Lung (tissue), 11 donors: ENCODE measurements at regions not wholly inside any gene's neighbourhood (a gene's known extent, or its start where the extent isn't known, plus 50 kb on each side); places are given as distances from the start of the nearest gene placed in this dataset.
A peak's percentile ranks its signal among the peaks of the same experiment; 100 is the strongest.

ENCODE experiments used
- ATAC-seq: fragments of 200-7000 bp; cut with Tn5 transposase; one replicate; pipeline ENCODE4 v1.9.1; 2020; ENCODE audit warnings: moderate number of reproducible peaks; ENCODE audit not compliant: insufficient read depth, low FRiP score
- DNase-seq, 3 donors: peaks; one replicate each; pipeline ENCODE4 v3.0.0-alpha.2; 2013 to 2017
- H3K27ac ChIP-seq, 2 donors: one replicate each; pipeline ENCODE4 v1.5.1; 2013; ENCODE audit warnings: mild to moderate bottlenecking in 2 of 2, moderate library complexity in 2 of 2, control low read depth in 1 of 2, inconsistent platforms in 1 of 2, low read depth in 1 of 2, low read length in 1 of 2
- H3K27me3 ChIP-seq, 3 donors: one replicate each; pipeline ENCODE4 v1.5.1; 2013; ENCODE audit warnings: low read length in 2 of 3; ENCODE audit not compliant: control insufficient read depth in 3 of 3, insufficient read depth in 3 of 3
- H3K36me3 ChIP-seq, 4 donors: one replicate each; pipeline ENCODE4 v1.5.1; 2013; ENCODE audit warnings: low read length in 4 of 4, mild to moderate bottlenecking in 1 of 4, moderate library complexity in 1 of 4; ENCODE audit not compliant: control insufficient read depth in 4 of 4, insufficient read depth in 4 of 4
- H3K4me1 ChIP-seq, 5 donors: one replicate each; pipeline ENCODE4 v1.5.1; 2013; ENCODE audit warnings: low read length in 5 of 5, mild to moderate bottlenecking in 2 of 5, moderate library complexity in 1 of 5; ENCODE audit not compliant: control insufficient read depth in 5 of 5, insufficient read depth in 5 of 5
- H3K4me3 ChIP-seq: one replicate; pipeline ENCODE4 v1.5.1; 2013; ENCODE audit warnings: mild to moderate bottlenecking, control low read depth, moderate library complexity
- H3K9ac ChIP-seq, 2 donors: one replicate each; pipeline ENCODE4 v1.5.1; 2013; ENCODE audit warnings: low read length in 2 of 2, control low read depth in 1 of 2; ENCODE audit not compliant: insufficient read depth in 1 of 2
- H3K9me3 ChIP-seq, 4 donors: one replicate each; pipeline ENCODE4 v1.5.1; 2013; ENCODE audit warnings: low read length in 3 of 4, mild to moderate bottlenecking in 1 of 4, moderate library complexity in 1 of 4; ENCODE audit not compliant: control insufficient read depth in 4 of 4, insufficient read depth in 3 of 4
- WGBS, 2 donors: extraction: QIAGEN DNeasy Blood & Tissue Kit; methylation state at CpG; one replicate each; pipeline ENCODE4 v1.1.7; 2013; 5-methylcytosine and 5-hydroxymethylcytosine counted together
- TF ChIP-seq, protein P1 (sequence below): IDR thresholded peaks from 2 replicates; pipeline ENCODE4 v1.5.1; 2012; ENCODE audit warnings: mild to moderate bottlenecking; ENCODE audit errors: control extremely low read depth, extremely low read depth
- donor health status: control.
- donor health status: control.
- donor health status: Bipolar disorder and iron deficiency.
- donor health status: healthy.
- donor health status: DM: yes; HTN: yes; CAD: no.

DNA sequence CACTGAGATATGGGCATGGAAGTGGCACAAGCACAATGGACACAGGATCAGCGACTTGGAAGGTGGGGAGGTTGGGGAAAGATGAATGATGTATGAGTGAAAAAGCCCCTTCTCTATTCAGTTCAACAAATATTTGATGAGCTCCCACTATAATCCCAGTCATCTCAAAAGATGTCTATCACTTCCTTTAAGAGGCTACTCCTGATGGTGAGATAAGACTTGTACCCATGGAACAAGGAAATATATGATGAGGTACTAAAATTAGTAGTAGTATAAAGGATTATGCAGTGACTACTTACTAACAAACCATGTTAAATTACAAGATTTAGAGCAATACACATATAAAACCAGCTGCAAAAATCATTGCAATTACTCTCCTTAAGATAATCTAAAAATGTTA lies 107.8 kb upstream of the COL5A2 start:
- TF ChIP-seq, protein P1, sequence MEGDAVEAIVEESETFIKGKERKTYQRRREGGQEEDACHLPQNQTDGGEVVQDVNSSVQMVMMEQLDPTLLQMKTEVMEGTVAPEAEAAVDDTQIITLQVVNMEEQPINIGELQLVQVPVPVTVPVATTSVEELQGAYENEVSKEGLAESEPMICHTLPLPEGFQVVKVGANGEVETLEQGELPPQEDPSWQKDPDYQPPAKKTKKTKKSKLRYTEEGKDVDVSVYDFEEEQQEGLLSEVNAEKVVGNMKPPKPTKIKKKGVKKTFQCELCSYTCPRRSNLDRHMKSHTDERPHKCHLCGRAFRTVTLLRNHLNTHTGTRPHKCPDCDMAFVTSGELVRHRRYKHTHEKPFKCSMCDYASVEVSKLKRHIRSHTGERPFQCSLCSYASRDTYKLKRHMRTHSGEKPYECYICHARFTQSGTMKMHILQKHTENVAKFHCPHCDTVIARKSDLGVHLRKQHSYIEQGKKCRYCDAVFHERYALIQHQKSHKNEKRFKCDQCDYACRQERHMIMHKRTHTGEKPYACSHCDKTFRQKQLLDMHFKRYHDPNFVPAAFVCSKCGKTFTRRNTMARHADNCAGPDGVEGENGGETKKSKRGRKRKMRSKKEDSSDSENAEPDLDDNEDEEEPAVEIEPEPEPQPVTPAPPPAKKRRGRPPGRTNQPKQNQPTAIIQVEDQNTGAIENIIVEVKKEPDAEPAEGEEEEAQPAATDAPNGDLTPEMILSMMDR, result no peak
- no peak overlapping the region for H3K4me3 ChIP-seq
- H3K27ac ChIP-seq, result no peak overlapping the region
- no peak for DNase-seq
- H3K9me3 ChIP-seq, result no peaks in the 10 kb centered on the region
- H3K4me1 ChIP-seq, result peaks cover 0 to 6% (median 0%) of the 10 kb centered on the region in 5 donors
- ATAC-seq, result no peak
- H3K27me3 ChIP-seq, result no peaks in the 10 kb centered on the region
- no peaks in the 10 kb centered on the region for H3K36me3 ChIP-seq
- 56 to 88% methylated on average over 1 of the region's 1 CpG for WGBS, 2 donors
- no peak overlapping the region for H3K9ac ChIP-seq

DNA sequence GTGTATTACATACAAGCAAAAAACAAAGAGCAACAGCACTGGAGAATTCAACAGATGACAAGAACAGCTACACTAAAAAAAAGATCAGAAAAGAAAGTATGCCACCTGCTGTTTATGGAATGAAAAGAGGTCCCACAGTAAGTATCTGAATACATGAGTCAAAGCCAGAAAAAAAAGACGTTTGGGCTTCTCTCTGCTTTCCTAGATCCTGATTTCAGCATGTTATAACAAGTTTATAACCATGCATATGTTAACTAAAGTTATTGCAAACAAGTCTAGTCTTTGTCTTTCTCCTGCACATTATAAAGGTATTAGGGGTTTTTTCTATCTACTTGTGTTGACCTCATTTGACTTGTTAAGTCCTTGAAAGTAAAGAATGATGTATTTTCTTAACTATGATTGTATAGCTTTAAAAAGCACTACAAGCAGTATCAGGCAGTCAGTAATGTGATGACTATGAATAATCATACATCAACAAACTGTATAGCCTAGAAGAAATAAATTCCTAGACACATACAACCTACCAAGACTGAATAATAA lies 108.5 kb upstream of the COL5A2 start:
- TF ChIP-seq, protein P1, result peak; percentile 11
- Histone ChIP-seq H3K27me3 (no peaks in the 10 kb centered on the region), H3K27ac (no peak overlapping the region), H3K9ac (no peak overlapping the region), H3K4me3 (no peak overlapping the region), H3K4me1 (peaks cover 0 to 6% (median 0%) of the 10 kb centered on the region in 5 donors), H3K36me3 (no peaks in the 10 kb centered on the region), H3K9me3 (no peaks in the 10 kb centered on the region)
- DNase-seq (peak in 2 of 3 donors; percentile 87 to 90), ATAC-seq (no peak)
- WGBS, 2 donors, result 2 to 25% methylated on average over 1 of the region's 1 CpG

DNA sequence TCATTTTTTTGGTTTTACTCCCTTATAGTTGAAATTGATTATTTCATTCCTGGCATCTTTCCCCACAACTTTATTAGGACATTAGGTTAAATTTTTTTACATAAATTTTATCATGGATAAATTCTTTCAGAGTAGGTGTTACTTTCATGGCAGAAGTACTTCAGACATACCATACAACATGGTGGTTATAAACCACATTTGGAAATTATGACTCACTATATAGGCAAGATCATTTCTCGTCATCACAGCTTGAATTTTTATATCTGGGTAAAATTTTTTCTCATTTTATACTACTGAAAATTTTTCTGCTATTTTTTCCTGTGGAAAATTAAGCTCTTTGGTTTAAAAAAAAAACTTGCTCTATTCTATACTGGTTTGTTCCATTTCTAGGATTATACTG lies 111.9 kb upstream of the COL5A2 start:
- H3K9me3 ChIP-seq, result no peaks in the 10 kb centered on the region
- ATAC-seq, result no peak
- no peak overlapping the region for H3K9ac ChIP-seq
- no peak for DNase-seq
- WGBS, 2 donors, result 89 to 90% methylated on average over 1 of the region's 1 CpG
- TF ChIP-seq, protein P1, result no peak
- no peak overlapping the region for H3K4me3 ChIP-seq
- no peaks in the 10 kb centered on the region for H3K27me3 ChIP-seq
- H3K4me1 ChIP-seq, result peaks cover 0 to 6% (median 0%) of the 10 kb centered on the region in 5 donors
- H3K36me3 ChIP-seq, result no peaks in the 10 kb centered on the region
- no peak overlapping the region for H3K27ac ChIP-seq

DNA sequence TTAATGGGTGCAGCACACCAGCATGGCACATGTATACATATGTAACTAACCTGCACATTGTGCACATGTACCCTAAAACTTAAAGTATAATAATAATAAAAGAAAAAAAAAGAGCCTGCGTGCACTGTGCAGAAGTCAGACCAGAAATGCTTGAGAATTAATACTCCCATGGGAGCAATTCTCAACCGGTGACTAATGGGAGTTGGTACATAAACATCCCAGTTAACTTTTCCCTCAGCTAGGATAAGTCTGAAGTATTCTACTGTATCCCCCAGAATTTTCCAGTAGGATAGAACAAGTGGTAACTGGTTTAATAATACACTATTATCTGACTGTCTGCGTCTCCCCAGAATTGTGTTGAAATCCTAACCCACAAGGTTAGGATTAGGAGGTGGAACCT lies 113.6 kb upstream of the COL5A2 start:
- H3K9ac ChIP-seq, result no peak overlapping the region
- H3K36me3 ChIP-seq, result no peaks in the 10 kb centered on the region
- TF ChIP-seq, protein P1, result no peak
- no peaks in the 10 kb centered on the region for H3K4me1 ChIP-seq
- ATAC-seq, result no peak
- WGBS, 2 donors, result 90 to 94% methylated on average over 3 of the region's 3 CpGs
- DNase-seq, result no peak
- no peak overlapping the region for H3K27ac ChIP-seq
- no peaks in the 10 kb centered on the region for H3K9me3 ChIP-seq
- no peaks in the 10 kb centered on the region for H3K27me3 ChIP-seq
- H3K4me3 ChIP-seq, result no peak overlapping the region
